GM12872 (cell line): ENCODE measurements at regions not wholly inside any gene's neighbourhood (a gene's known extent, or its start where the extent isn't known, plus 50 kb on each side); places are given as distances from the start of the nearest gene placed in this dataset.

Source experiments
- CTCF ChIP-seq: IDR thresholded peaks from 3 replicates; pipeline ENCODE4 v1.5.1; 2011; ENCODE audit warnings: low read depth, mild to moderate bottlenecking, low read length, moderate library complexity; ENCODE audit not compliant: insufficient read depth

DNA sequence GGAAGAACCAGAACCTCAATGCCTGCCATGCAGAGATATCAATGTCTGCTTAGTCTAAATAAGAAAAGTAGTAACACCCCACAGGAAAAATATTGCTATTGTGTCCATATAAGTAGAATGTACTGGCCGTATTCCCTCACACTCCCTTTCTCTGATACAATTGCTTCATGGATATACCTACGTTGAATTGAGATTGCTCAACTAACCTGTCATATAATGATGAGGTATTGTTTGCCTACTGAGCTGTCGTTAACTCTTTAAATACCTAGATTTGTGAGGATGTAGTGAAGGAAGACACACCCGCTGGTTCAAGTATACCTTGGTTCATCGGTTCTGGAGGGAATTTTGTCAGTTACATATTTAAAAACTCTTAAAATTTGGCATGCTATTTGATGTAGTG, 480.7 kb upstream of the TCF4 start:
- no peak for TF ChIP-seq CTCF

DNA sequence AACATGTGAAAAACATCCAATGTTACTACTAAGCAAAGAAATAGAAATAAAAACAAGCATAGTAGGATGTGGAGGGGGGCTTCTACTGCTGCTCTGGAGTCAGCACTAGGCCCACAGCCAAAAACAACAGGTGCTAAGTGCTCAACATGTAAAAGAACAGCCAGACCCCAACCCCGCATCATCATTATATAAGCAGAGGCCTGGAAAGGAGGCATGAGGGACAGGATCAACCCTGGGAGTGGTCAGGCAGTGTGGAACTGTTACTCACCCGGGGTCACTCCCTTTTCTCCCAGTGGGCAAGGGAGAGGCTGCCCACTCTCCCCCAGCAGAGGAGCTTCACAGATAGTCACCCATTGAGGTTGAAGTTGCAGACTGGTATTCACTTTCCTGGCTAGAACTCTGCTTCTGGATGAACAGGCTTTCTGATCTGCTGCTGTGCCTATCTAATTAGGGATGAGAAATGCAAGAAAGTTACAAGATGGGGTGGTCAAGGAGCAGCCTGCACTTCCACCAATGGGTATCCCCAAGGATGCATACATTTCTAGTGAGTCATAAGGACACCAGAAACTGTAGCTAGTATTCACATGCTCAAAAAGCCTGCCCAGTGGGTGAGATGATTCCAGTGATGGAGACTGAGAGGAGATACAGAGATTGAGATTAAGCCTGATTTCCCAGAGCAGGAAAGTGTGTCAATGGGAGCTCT, 480.1 kb upstream of the TCF4 start:
- no peak for TF ChIP-seq CTCF

DNA sequence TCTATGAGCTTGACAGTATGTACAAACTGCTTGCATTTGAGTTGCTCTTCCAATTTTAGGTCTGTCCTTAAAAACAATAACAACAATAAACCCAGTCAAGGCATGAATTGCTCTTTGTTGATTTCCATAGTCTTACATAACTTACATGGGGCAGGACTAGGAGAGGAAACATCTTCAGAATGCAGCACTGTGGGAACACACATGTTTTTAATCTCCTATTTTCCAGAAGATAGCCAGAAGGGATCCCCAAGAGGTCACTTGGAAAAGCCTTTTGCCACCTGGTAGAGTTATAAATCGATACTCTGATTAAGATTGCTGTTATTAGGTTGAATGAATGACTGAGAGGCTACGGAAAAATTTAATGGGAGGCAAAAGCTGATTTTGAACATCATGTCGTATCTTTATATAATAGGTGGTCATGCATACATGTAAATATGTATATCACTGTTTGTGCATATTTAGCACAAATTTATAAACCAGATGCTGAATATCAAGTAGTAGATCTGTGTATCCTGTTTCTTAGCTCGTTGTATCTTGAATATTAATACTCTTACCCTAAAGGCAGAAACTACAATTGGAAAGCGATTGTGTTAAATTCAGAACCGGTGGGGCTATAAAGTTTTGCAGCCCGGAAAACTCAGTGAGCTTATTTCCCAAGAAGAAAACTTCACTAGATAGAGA, 479.4 kb upstream of the TCF4 start:
- TF ChIP-seq CTCF = no peak

DNA sequence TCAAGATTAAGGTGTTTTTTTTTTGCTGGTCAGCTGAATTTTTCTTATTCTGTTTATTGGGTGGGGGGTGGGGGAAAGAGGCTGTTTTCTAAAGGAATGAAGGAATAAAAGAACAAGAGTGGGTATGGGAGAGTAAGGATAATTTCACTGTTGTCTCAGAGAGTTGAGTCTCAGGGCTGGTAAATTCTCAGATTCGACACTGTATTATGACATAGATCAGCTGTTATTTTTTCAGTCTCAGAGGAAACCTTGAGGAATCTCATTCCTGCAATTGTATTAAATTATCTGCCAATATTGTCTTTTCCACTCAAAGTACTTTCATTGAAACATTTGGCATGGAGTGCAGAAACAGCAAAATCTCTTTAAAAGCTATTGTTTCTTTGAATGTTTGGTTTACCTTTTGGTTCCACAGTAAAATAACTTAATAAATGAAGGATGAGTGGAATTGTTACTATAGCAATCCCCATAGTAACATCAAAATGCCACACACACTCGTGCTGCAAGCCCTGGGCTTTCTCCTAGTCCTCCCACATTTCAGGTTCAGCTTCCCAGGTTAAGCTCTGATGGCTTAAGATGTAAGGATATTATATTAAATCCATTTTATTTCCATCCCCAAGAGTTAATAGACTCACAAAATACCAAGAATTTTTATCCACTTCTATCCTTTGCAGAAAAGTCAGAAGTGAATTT, 478.7 kb upstream of the TCF4 start:
- no peak for TF ChIP-seq CTCF

DNA sequence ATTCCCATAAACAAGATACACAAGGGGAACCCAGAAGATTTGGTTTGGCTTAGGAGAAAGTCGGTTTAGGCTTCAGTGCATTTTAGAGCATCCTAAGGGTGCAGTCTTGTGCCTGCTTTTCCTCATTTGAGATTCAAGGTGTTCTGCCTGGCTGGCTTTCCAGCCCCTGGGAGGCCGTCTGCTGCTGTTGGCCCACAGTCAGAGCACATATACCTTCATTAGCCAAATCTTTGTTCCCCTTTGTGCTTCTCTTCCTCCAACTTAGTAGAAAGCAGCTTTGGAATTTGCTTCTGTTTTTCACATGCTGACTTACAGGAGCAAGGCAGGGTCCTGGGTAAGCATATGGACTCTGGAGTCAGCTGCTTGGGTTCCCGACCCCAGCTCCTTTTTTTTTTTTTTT, 477.1 kb upstream of the TCF4 start:
- no peak for TF ChIP-seq CTCF

DNA sequence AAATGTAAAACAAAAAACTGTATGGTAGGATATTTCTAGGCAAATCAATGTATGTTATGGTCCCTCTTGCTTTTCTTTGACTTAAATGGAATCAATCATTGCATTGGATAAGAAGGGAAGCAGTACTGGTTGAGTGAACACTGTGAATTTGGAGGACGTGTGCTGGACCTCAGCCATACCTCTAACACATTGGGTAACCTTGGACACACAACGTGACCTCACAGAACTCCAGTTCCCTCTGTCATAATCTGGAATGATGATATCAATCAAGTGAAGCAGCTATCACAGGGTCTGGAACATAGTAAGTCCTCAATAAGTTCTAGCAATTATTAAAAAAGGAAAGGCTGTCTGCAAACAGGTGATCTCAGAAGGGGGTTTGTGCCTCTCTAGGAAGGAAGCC, 474.9 kb upstream of the TCF4 start:
- TF ChIP-seq CTCF = no peak

DNA sequence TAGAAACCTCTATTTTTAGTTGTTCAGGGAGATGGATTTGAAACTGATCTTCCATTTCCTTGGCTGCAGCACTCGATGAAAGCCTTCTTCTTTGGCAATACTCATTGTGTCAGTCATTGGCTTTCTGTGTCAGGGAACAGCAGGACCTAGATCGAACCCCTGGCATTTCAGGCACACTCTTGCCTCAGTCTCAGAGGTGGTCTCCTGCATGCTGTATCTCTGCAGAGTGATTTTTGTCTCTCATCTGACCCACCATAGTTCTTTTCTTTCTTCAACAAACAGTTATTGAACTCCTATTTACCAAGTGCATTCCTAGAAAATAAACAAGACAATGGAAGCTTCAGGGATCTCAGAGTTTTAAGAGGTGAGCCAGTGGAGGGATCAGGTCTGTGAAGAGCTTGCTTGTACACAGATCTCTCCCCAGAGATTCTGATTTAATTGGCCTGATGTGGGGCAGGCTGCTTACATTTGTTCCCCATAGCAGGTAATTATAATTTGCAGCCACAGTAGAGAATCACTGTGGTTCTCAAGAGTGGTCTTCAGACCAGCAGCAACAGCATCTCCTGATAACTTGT, 473.1 kb upstream of the TCF4 start:
- TF ChIP-seq CTCF = no peak
